WTC11 (cell line): ENCODE measurements at regions not wholly inside any gene's neighbourhood (a gene's known extent, or its start where the extent isn't known, plus 50 kb on each side); places are given as distances from the start of the nearest gene placed in this dataset.

Source experiments
- ATAC-seq: fragments of 200-7000 bp; cut with Tn5 transposase; 2 replicates; pipeline ENCODE4 v1.10.0; 2021; ENCODE audit warnings: mild to moderate bottlenecking, moderate library complexity
- CTCF ChIA-PET: fragments of 300-600 bp; sonication (Branson Sonifier 250); formaldehyde crosslinking; loops from one replicate; lab custom pipeline; 2021; ENCODE audit warnings: antibody characterized with exemption; lab: Charles Lee
- POLR2A ChIA-PET: fragments of 350-600 bp; sonication (Branson Sonifier 250); formaldehyde crosslinking; loops from one replicate; lab custom pipeline; 2021; ENCODE audit warnings: antibody characterized with exemption; lab: Charles Lee
- DNase-seq: peaks from one replicate; pipeline ENCODE4 v3.0.0; 2021; ENCODE audit warnings: low spot score
- H3K27ac Mint-ChIP-seq: 2 replicates; pipeline ENCODE4 v1.8.0; 2021; ENCODE audit warnings: mixed read lengths
- H3K27me3 Mint-ChIP-seq: 2 replicates; pipeline ENCODE4 v1.8.0; 2021; ENCODE audit warnings: low read depth, mild to moderate bottlenecking, moderate library complexity, mixed read lengths
- H3K36me3 Mint-ChIP-seq: 2 replicates; pipeline ENCODE4 v1.8.0; 2021; ENCODE audit warnings: mixed read lengths
- H3K4me1 Mint-ChIP-seq: 2 replicates; pipeline ENCODE4 v1.8.0; 2022; ENCODE audit warnings: mixed read lengths
- H3K4me3 Mint-ChIP-seq: 2 replicates; pipeline ENCODE4 v1.8.0; 2021; ENCODE audit warnings: mild to moderate bottlenecking, moderate library complexity, mixed read lengths
- H3K9me3 Mint-ChIP-seq: 2 replicates; pipeline ENCODE4 v1.8.0; 2021; ENCODE audit warnings: mixed read lengths
- AR ChIP-seq: fragments of 250-450 bp; sonication (Bioruptor Pico); IDR thresholded peaks from 2 replicates; pipeline ENCODE4 v1.9.0; 2021; ENCODE audit warnings: mild to moderate bottlenecking
- ATF2 ChIP-seq: sonication (generic); formaldehyde crosslinking; IDR thresholded peaks from 2 replicates; pipeline ENCODE4 v1.8.1; 2022; ENCODE audit warnings: low read depth, missing genetic modification reagents, borderline replicate concordance
- CREB1 ChIP-seq: sonication (generic); formaldehyde crosslinking; IDR thresholded peaks from 2 replicates; pipeline ENCODE4 v1.8.0; 2023; ENCODE audit warnings: mild to moderate bottlenecking, missing genetic modification reagents
- E2F1 ChIP-seq: sonication (generic); formaldehyde crosslinking; IDR thresholded peaks from 2 replicates; pipeline ENCODE4 v1.8.0; 2022; ENCODE audit warnings: mild to moderate bottlenecking, missing genetic modification reagents
- E2F4 ChIP-seq: sonication (generic); formaldehyde crosslinking; IDR thresholded peaks from 2 replicates; pipeline ENCODE4 v1.8.1; 2022; ENCODE audit warnings: low read depth, mild to moderate bottlenecking, moderate library complexity, missing genetic modification reagents, borderline replicate concordance
- E2F5 ChIP-seq: sonication (generic); formaldehyde crosslinking; IDR thresholded peaks from 2 replicates; pipeline ENCODE4 v1.8.1; 2022; ENCODE audit warnings: mild to moderate bottlenecking, moderate library complexity, missing genetic modification reagents
- ELF4 ChIP-seq: sonication (generic); formaldehyde crosslinking; IDR thresholded peaks from 2 replicates; pipeline ENCODE4 v1.8.1; 2022; ENCODE audit warnings: low read depth, mild to moderate bottlenecking, moderate library complexity, missing genetic modification reagents
- FOXP4 ChIP-seq: sonication (generic); formaldehyde crosslinking; IDR thresholded peaks from 2 replicates; pipeline ENCODE4 v1.8.0; 2022; ENCODE audit warnings: mild to moderate bottlenecking, missing genetic modification reagents
- JUN ChIP-seq: sonication (generic); formaldehyde crosslinking; IDR thresholded peaks from 2 replicates; pipeline ENCODE4 v1.8.0; 2023; ENCODE audit warnings: mild to moderate bottlenecking, missing genetic modification reagents
- MAX ChIP-seq: sonication (generic); formaldehyde crosslinking; IDR thresholded peaks from 2 replicates; pipeline ENCODE4 v1.8.0; 2022; ENCODE audit warnings: mild to moderate bottlenecking, missing genetic modification reagents
- MLX ChIP-seq: sonication (generic); formaldehyde crosslinking; IDR thresholded peaks from 2 replicates; pipeline ENCODE4 v1.8.1; 2023; ENCODE audit warnings: mild to moderate bottlenecking, missing genetic modification reagents, moderate library complexity
- NFYB ChIP-seq: sonication (generic); formaldehyde crosslinking; conservative IDR thresholded peaks from 2 replicates; pipeline ENCODE4 v1.8.0; 2022; ENCODE audit warnings: low read depth, missing genetic modification reagents
- PREB ChIP-seq: sonication (generic); formaldehyde crosslinking; IDR thresholded peaks from 2 replicates; pipeline ENCODE4 v1.8.1; 2022; ENCODE audit warnings: mild to moderate bottlenecking, missing genetic modification reagents, moderate library complexity, borderline replicate concordance
- PRRX2 ChIP-seq: fragments of 250-450 bp; sonication (Bioruptor Pico); IDR thresholded peaks from 2 replicates; pipeline ENCODE4 v1.8.0; 2021; ENCODE audit warnings: mild to moderate bottlenecking
- TEAD4 ChIP-seq: sonication (generic); formaldehyde crosslinking; IDR thresholded peaks from 2 replicates; pipeline ENCODE4 v1.8.0; 2022; ENCODE audit warnings: mild to moderate bottlenecking, missing genetic modification reagents
- ZNF423 ChIP-seq: fragments of 250-450 bp; sonication (Bioruptor Pico); IDR thresholded peaks from 2 replicates; pipeline ENCODE4 v2.1.2; 2022; ENCODE audit warnings: mild to moderate bottlenecking, moderate library complexity
- ZNF512 ChIP-seq: sonication (generic); formaldehyde crosslinking; IDR thresholded peaks from 2 replicates; pipeline ENCODE4 v1.8.1; 2022; ENCODE audit warnings: missing genetic modification reagents, borderline replicate concordance

- TF ChIP-seq PREB (CRISPR knock-in tag) = no peak
- TF ChIP-seq, all 79 proteins: peak for 0
Measured at GRCh38 chr12:77319166-77319565, 253.8 kb upstream of the E2F7 start (continued).

- Mint-ChIP-seq H3K27ac (no peak overlapping the region), H3K4me1 (peaks cover 32% of the 10 kb centered on the region), H3K27me3 (no peaks in the 10 kb centered on the region), H3K4me3 (no peak overlapping the region), H3K9me3 (no peaks in the 10 kb centered on the region), H3K36me3 (no peaks in the 10 kb centered on the region)
- no peak for TF ChIP-seq ELF4 (CRISPR knock-in tag)
- no peak for TF ChIP-seq PREB (CRISPR knock-in tag)
- TF ChIP-seq MAX (CRISPR knock-in tag) = no peak
- no peak for TF ChIP-seq PRRX2
- TF ChIP-seq JUN (CRISPR knock-in tag) = no peak
- no peak for TF ChIP-seq ZNF512
- no peak for TF ChIP-seq NFYB (CRISPR knock-in tag)
- ChIA-PET POLR2A (no interaction called here), CTCF (interaction anchor here (1.3 kb wide), 1 partner anchor 9 kb away, joined by 3 read pairs; no protein-coding TSS in a partner anchor)
- DNase-seq (no peak), ATAC-seq (no peak)
Measured at GRCh38 chr12:77315407-77315806, 250.0 kb upstream of the E2F7 start.

- Mint-ChIP-seq H3K9me3 (no peaks in the 10 kb centered on the region), H3K36me3 (no peaks in the 10 kb centered on the region), H3K27ac (no peak overlapping the region), H3K4me1 (peaks cover 23% of the 10 kb centered on the region), H3K4me3 (no peak overlapping the region), H3K27me3 (no peaks in the 10 kb centered on the region)
- ChIA-PET CTCF (no interaction called here), POLR2A (no interaction called here)
- ATAC-seq = no peak
- no peak for DNase-seq
- TF ChIP-seq MLX = no peak
- no peak for TF ChIP-seq FOXP4
- TF ChIP-seq E2F1 (CRISPR knock-in tag) = no peak
- no peak for TF ChIP-seq TEAD4 (CRISPR knock-in tag)
- TF ChIP-seq AR (CRISPR knock-in tag) = no peak
- no peak for TF ChIP-seq CREB1 (CRISPR knock-in tag)
- no peak for TF ChIP-seq E2F5
- no peak for TF ChIP-seq ZNF423 (CRISPR knock-in tag)
- TF ChIP-seq E2F4 (CRISPR knock-in tag) = no peak
- TF ChIP-seq ATF2 (CRISPR knock-in tag) = no peak
Measured at GRCh38 chr12:77314378-77315052, 249.1 kb upstream of the E2F7 start.
